ENCODE measurements at regions not wholly inside any gene's neighbourhood (a gene's known extent, or its start where the extent isn't known, plus 50 kb on each side); places are given as distances from the start of the nearest gene placed in this dataset.

DNA sequence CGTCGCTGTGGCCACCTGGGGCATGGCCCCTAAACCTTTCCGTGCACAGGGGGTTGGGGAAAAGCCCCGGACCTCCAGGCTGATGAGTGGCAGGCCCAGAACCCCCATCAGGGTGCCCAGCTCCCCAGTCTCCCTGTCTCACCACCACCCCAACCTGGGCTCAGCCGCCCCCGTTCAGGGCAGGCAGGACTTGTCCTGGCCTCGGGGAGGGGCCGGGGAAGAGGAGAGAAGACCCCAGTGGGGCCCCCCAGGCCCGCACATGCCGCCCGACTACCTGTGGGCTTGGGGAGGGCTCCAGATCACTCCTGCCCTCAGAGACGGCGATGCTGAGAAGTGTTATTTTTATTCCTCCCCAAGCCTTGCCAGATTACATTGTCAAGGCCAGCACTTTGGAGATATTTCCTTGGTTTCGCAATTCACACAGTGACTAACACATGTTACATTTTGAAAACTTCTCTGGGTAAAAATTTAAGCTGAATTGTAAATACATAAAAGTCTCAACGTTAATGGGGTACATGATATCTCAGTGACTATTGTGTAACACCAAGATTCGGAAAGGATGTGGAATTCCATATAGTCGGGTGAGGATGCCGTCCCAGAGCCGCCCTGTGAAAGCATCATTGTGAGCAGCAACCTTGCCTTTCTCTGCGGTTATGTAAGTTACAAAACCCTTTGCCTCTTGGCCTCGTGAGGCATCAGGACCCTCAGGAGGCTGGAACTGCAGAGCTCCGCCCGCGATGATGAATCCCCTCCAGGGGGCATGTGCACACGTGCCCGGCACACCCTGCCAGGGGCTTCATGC, 85.6 kb upstream of the DIO3 start:
- Histone ChIP-seq H3K27ac (ENCODE audit: low read depth) (no peak overlapping the region), H4K20me1 (replicated peaks; ENCODE audit: insufficient read depth) (no peaks in the 10 kb centered on the region), H3K36me3 (ENCODE audit: insufficient read depth) (no peaks in the 10 kb centered on the region), H2AFZ (no peak overlapping the region), H3K4me2 (no peak overlapping the region), H3F3A (replicated peaks; ENCODE audit: low read depth) (no peaks in the 10 kb centered on the region), H3K79me2 (replicated peaks; ENCODE audit: insufficient read depth) (no peaks in the 10 kb centered on the region), H3K9me2 (ENCODE audit: insufficient read depth) (no peaks in the 10 kb centered on the region), H3K4me3 (no peak overlapping the region), H3K27me3 (ENCODE audit: insufficient read depth) (no peaks in the 10 kb centered on the region), H3K4me1 (ENCODE audit: insufficient read depth) (0 out of 2 replicates have a peak, but pooled peaks cover 6% of the 10 kb centered on the region)
- DNase-seq (ENCODE audit: low spot score): no peak
- Mint-ChIP-seq H3K36me3 (ENCODE audit: low read depth) (no peaks in the 10 kb centered on the region), H3K4me1 (peaks cover 18% of the 10 kb centered on the region), H3K9me3 (no peaks in the 10 kb centered on the region), H3K27ac (no peak overlapping the region), H3K4me3 (no peak overlapping the region), H3K27me3 (ENCODE audit: insufficient read depth, low read depth, poor library complexity) (peaks cover 6% of the 10 kb centered on the region)
- TF ChIP-seq POLR2AphosphoS5 (IDR thresholded peaks at IDR 0.05; ENCODE audit: low read depth) (no peak), EZH2phosphoT487 (IDR thresholded peaks at IDR 0.05; ENCODE audit: unreplicated experiment) (no peak), NANOG (IDR thresholded peaks at IDR 0.05; ENCODE audit: borderline replicate concordance) (no peak)
- no peak for ATAC-seq

DNA sequence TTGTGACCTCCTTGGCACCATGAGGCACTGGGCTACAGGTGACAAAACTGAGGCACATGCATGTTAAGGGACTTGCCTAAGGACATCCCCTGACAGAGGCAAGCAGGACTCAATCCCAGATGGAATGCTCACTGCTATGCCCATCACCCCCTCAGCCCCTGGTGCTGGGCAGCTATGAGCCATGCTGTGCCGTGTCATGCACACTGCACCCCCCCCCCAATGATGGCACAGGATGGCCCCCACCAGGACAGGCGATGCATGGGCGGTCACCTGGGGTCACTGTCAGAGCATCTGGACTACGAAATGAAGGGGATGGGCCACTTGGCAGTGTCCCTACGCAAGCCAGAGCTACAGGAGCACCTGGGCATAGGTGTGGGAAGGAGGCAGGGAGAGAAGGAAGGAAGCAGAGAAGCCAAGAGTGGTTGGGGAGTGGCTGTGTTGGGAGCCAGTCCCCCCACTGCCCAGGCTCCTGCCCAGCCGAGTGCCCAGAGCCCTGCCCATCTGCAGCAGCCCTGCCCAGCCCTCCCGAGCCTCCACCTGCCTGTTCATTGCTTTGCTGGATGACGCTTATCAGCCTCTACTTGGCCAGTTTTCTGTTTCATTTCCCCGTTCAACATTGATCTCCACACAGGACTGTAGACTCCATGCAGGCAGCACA, 84.9 kb upstream of the DIO3 start:
- peak overlapping the region; percentile 72; the same call in 1 of the 2 replicates for H3K27ac Mint-ChIP-seq
- no peak overlapping the region for H3K4me3 ChIP-seq
- TF ChIP-seq ZNF331 (CRISPR knock-in tag; IDR thresholded peaks at IDR 0.05; ENCODE audit: low read depth) (no peak), STAT1 (IDR thresholded peaks at IDR 0.05; ENCODE audit: unreplicated experiment) (no peak), EZH2 (IDR thresholded peaks at IDR 0.05; ENCODE audit: low read depth, unreplicated experiment) (no peak)
- TF ChIP-seq, protein P1, sequence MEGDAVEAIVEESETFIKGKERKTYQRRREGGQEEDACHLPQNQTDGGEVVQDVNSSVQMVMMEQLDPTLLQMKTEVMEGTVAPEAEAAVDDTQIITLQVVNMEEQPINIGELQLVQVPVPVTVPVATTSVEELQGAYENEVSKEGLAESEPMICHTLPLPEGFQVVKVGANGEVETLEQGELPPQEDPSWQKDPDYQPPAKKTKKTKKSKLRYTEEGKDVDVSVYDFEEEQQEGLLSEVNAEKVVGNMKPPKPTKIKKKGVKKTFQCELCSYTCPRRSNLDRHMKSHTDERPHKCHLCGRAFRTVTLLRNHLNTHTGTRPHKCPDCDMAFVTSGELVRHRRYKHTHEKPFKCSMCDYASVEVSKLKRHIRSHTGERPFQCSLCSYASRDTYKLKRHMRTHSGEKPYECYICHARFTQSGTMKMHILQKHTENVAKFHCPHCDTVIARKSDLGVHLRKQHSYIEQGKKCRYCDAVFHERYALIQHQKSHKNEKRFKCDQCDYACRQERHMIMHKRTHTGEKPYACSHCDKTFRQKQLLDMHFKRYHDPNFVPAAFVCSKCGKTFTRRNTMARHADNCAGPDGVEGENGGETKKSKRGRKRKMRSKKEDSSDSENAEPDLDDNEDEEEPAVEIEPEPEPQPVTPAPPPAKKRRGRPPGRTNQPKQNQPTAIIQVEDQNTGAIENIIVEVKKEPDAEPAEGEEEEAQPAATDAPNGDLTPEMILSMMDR (conservative IDR thresholded peaks at IDR 0.05; ENCODE audit: low read depth in 2 of 2): no peak
- TF ChIP-seq, protein P2, sequence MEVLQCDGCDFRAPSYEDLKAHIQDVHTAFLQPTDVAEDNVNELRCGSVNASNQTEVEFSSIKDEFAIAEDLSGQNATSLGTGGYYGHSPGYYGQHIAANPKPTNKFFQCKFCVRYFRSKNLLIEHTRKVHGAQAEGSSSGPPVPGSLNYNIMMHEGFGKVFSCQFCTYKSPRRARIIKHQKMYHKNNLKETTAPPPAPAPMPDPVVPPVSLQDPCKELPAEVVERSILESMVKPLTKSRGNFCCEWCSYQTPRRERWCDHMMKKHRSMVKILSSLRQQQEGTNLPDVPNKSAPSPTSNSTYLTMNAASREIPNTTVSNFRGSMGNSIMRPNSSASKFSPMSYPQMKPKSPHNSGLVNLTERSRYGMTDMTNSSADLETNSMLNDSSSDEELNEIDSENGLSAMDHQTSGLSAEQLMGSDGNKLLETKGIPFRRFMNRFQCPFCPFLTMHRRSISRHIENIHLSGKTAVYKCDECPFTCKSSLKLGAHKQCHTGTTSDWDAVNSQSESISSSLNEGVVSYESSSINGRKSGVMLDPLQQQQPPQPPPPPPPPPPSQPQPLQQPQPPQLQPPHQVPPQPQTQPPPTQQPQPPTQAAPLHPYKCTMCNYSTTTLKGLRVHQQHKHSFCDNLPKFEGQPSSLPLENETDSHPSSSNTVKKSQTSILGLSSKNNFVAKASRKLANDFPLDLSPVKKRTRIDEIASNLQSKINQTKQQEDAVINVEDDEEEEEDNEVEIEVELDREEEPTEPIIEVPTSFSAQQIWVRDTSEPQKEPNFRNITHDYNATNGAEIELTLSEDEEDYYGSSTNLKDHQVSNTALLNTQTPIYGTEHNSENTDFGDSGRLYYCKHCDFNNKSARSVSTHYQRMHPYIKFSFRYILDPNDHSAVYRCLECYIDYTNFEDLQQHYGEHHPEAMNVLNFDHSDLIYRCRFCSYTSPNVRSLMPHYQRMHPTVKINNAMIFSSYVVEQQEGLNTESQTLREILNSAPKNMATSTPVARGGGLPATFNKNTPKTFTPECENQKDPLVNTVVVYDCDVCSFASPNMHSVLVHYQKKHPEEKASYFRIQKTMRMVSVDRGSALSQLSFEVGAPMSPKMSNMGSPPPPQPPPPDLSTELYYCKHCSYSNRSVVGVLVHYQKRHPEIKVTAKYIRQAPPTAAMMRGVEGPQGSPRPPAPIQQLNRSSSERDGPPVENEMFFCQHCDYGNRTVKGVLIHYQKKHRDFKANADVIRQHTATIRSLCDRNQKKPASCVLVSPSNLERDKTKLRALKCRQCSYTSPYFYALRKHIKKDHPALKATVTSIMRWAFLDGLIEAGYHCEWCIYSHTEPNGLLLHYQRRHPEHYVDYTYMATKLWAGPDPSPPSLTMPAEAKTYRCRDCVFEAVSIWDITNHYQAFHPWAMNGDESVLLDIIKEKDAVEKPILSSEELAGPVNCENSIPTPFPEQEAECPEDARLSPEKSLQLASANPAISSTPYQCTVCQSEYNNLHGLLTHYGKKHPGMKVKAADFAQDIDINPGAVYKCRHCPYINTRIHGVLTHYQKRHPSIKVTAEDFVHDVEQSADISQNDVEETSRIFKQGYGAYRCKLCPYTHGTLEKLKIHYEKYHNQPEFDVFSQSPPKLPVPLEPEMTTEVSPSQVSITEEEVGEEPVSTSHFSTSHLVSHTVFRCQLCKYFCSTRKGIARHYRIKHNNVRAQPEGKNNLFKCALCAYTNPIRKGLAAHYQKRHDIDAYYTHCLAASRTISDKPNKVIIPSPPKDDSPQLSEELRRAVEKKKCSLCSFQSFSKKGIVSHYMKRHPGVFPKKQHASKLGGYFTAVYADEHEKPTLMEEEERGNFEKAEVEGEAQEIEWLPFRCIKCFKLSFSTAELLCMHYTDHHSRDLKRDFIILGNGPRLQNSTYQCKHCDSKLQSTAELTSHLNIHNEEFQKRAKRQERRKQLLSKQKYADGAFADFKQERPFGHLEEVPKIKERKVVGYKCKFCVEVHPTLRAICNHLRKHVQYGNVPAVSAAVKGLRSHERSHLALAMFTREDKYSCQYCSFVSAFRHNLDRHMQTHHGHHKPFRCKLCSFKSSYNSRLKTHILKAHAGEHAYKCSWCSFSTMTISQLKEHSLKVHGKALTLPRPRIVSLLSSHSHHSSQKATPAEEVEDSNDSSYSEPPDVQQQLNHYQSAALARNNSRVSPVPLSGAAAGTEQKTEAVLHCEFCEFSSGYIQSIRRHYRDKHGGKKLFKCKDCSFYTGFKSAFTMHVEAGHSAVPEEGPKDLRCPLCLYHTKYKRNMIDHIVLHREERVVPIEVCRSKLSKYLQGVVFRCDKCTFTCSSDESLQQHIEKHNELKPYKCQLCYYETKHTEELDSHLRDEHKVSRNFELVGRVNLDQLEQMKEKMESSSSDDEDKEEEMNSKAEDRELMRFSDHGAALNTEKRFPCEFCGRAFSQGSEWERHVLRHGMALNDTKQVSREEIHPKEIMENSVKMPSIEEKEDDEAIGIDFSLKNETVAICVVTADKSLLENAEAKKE (CRISPR knock-in tag; IDR thresholded peaks at IDR 0.05): no peak

More for the DNA sequence above, 84.9 kb upstream of the DIO3 start:
- ATAC-seq: no peak
- Histone ChIP-seq H3K27me3 (ENCODE audit: insufficient read depth) (no peaks in the 10 kb centered on the region), H2AFZ (peak overlapping the region; percentile 93), H4K20me1 (replicated peaks; ENCODE audit: insufficient read depth) (no peaks in the 10 kb centered on the region), H3K4me2 (no peak overlapping the region), H3F3A (replicated peaks; ENCODE audit: low read depth) (no peaks in the 10 kb centered on the region), H3K9me2 (ENCODE audit: insufficient read depth) (no peaks in the 10 kb centered on the region), H3K4me1 (ENCODE audit: insufficient read depth) (0 out of 2 replicates have a peak, but pooled peaks cover 6% of the 10 kb centered on the region), H3K79me2 (replicated peaks; ENCODE audit: insufficient read depth) (no peaks in the 10 kb centered on the region), H3K36me3 (ENCODE audit: insufficient read depth) (no peaks in the 10 kb centered on the region), H3K27ac (ENCODE audit: low read depth) (no peak overlapping the region)
- peaks cover 18% of the 10 kb centered on the region for H3K4me1 Mint-ChIP-seq
- no peaks in the 10 kb centered on the region for H3K9me3 Mint-ChIP-seq
- H3K27me3 Mint-ChIP-seq (ENCODE audit: insufficient read depth, low read depth, poor library complexity): peaks cover 9% of the 10 kb centered on the region
- no peak overlapping the region; the same call in 1 of the 3 replicates for H3K4me3 Mint-ChIP-seq
- H3K36me3 Mint-ChIP-seq (ENCODE audit: low read depth): no peaks in the 10 kb centered on the region
- DNase-seq (ENCODE audit: low spot score): no peak
